HEK293 (cell line): ENCODE measurements at regions not wholly inside any gene's neighbourhood (a gene's known extent, or its start where the extent isn't known, plus 50 kb on each side); places are given as distances from the start of the nearest gene placed in this dataset.

Experiments used
- BCL6B ChIP-seq: fragments of 450-650 bp; formaldehyde crosslinking; IDR thresholded peaks from 2 replicates; pipeline ENCODE4 v1.5.1; 2017; ENCODE audit warnings: missing biosample characterization, missing genetic modification characterization
- CTCF ChIP-seq: fragments of 450-650 bp; formaldehyde crosslinking; IDR thresholded peaks from 2 replicates; pipeline ENCODE4 v1.5.1; 2016; ENCODE audit warnings: missing biosample characterization, missing genetic modification characterization
- GLI2 ChIP-seq: fragments of 450-650 bp; formaldehyde crosslinking; IDR thresholded peaks from 2 replicates; pipeline ENCODE4; 2017; ENCODE audit warnings: missing biosample characterization, missing genetic modification characterization, low read depth, borderline replicate concordance
- HOXA7 ChIP-seq: sonication (generic); formaldehyde crosslinking; IDR thresholded peaks from 2 replicates; pipeline ENCODE4 v1.8.1; 2022; ENCODE audit warnings: missing genetic modification reagents, borderline replicate concordance
- HOXC10 ChIP-seq: sonication (generic); formaldehyde crosslinking; IDR thresholded peaks from 2 replicates; pipeline ENCODE4 v1.8.1; 2023; ENCODE audit warnings: mild to moderate bottlenecking, missing genetic modification reagents
- KLF16 ChIP-seq: fragments of 450-650 bp; formaldehyde crosslinking; IDR thresholded peaks from 2 replicates; pipeline ENCODE4 v1.5.1; 2017; ENCODE audit warnings: missing biosample characterization, missing genetic modification characterization
- MEIS1 ChIP-seq: sonication (generic); formaldehyde crosslinking; IDR thresholded peaks from 2 replicates; pipeline ENCODE4 v1.8.1; 2022; ENCODE audit warnings: missing genetic modification reagents, mild to moderate bottlenecking, borderline replicate concordance
- OSR2 ChIP-seq: fragments of 450-650 bp; formaldehyde crosslinking; IDR thresholded peaks from 2 replicates; pipeline ENCODE4 v1.5.1; 2016; ENCODE audit warnings: missing biosample characterization, missing genetic modification characterization
- RBAK ChIP-seq: fragments of 450-650 bp; formaldehyde crosslinking; IDR thresholded peaks from 2 replicates; pipeline ENCODE4 v1.5.1; 2016; ENCODE audit warnings: missing biosample characterization, missing genetic modification characterization
- SCRT2 ChIP-seq: fragments of 450-650 bp; formaldehyde crosslinking; IDR thresholded peaks from 2 replicates; pipeline ENCODE4 v1.5.1; 2016; ENCODE audit warnings: missing biosample characterization, missing genetic modification characterization
- ZNF112 ChIP-seq: fragments of 450-650 bp; formaldehyde crosslinking; IDR thresholded peaks from 2 replicates; pipeline ENCODE4 v1.5.0; 2017; ENCODE audit warnings: missing biosample characterization, missing genetic modification characterization
- ZNF16 ChIP-seq: fragments of 450-650 bp; formaldehyde crosslinking; IDR thresholded peaks from 2 replicates; pipeline ENCODE4 v1.5.1; 2016; ENCODE audit warnings: low read depth, missing biosample characterization, missing genetic modification characterization
- ZNF174 ChIP-seq: fragments of 450-650 bp; formaldehyde crosslinking; IDR thresholded peaks from 2 replicates; pipeline ENCODE4 v1.5.0; 2017; ENCODE audit warnings: missing biosample characterization, mild to moderate bottlenecking, missing genetic modification characterization
- ZNF19 ChIP-seq: fragments of 450-650 bp; formaldehyde crosslinking; IDR thresholded peaks from 2 replicates; pipeline ENCODE4; 2016; ENCODE audit warnings: missing biosample characterization, missing genetic modification characterization, low read depth
- ZNF274 ChIP-seq, 2 experiments: fragments of 200-500 bp in 1 of 2; fragments of 450-650 bp in 1 of 2; sonication (Bioruptor generic) in 1 of 2; formaldehyde crosslinking in 1 of 2; IDR thresholded peaks; 2 replicates each; pipeline versions ENCODE4 v1.5.1 to v1.6.1; 2014 to 2016; ENCODE audit warnings: borderline replicate concordance in 1 of 2, inconsistent platforms in 1 of 2, low read length in 1 of 2, missing biosample characterization in 1 of 2, missing genetic modification characterization in 1 of 2
- ZNF292 ChIP-seq: fragments of 450-650 bp; formaldehyde crosslinking; IDR thresholded peaks from 2 replicates; pipeline ENCODE4 v1.5.1; 2016; ENCODE audit warnings: low read depth, missing biosample characterization, missing genetic modification characterization, borderline replicate concordance
- ZNF398 ChIP-seq: fragments of 450-650 bp; formaldehyde crosslinking; IDR thresholded peaks from 2 replicates; pipeline ENCODE4 v1.5.1; 2017; ENCODE audit warnings: missing biosample characterization, missing genetic modification characterization
- ZNF416 ChIP-seq: fragments of 450-650 bp; formaldehyde crosslinking; IDR thresholded peaks from 2 replicates; pipeline ENCODE4 v1.5.1; 2016; ENCODE audit warnings: missing biosample characterization, missing genetic modification characterization
- ZNF473 ChIP-seq: fragments of 450-650 bp; formaldehyde crosslinking; IDR thresholded peaks from 2 replicates; pipeline ENCODE4 v1.5.1; 2017; ENCODE audit warnings: missing biosample characterization, missing genetic modification characterization
- ZNF48 ChIP-seq: fragments of 450-650 bp; formaldehyde crosslinking; IDR thresholded peaks from 2 replicates; pipeline ENCODE4 v1.5.1; 2016; ENCODE audit warnings: missing biosample characterization, missing genetic modification characterization
- ZNF510 ChIP-seq: fragments of 450-650 bp; formaldehyde crosslinking; IDR thresholded peaks from 2 replicates; pipeline ENCODE4 v1.5.1; 2018; ENCODE audit warnings: mild to moderate bottlenecking, missing genetic modification characterization, missing biosample characterization; ENCODE audit not compliant: insufficient replicate concordance
- ZNF513 ChIP-seq: fragments of 450-650 bp; IDR thresholded peaks from 2 replicates; pipeline ENCODE4 v1.5.1; 2018; ENCODE audit warnings: missing biosample characterization, missing genetic modification characterization
- ZNF514 ChIP-seq: fragments of 450-650 bp; formaldehyde crosslinking; IDR thresholded peaks from 2 replicates; pipeline ENCODE4 v1.5.1; 2016; ENCODE audit warnings: missing biosample characterization, missing genetic modification characterization
- ZNF629 ChIP-seq: fragments of 450-650 bp; formaldehyde crosslinking; IDR thresholded peaks from 2 replicates; pipeline ENCODE4 v1.5.1; 2017; ENCODE audit warnings: missing biosample characterization, missing genetic modification characterization
- ZNF785 ChIP-seq: fragments of 450-650 bp; formaldehyde crosslinking; IDR thresholded peaks from 2 replicates; pipeline ENCODE4 v1.5.1; 2016; ENCODE audit warnings: missing biosample characterization, missing genetic modification characterization
- ZNF792 ChIP-seq: fragments of 450-650 bp; formaldehyde crosslinking; IDR thresholded peaks from 2 replicates; pipeline ENCODE4 v1.5.1; 2016; ENCODE audit warnings: missing biosample characterization, missing genetic modification characterization
- ZSCAN4 ChIP-seq: fragments of 450-650 bp; formaldehyde crosslinking; IDR thresholded peaks from 2 replicates; pipeline ENCODE4 v1.5.1; 2017; ENCODE audit warnings: missing biosample characterization, missing genetic modification characterization

- TF ChIP-seq BCL6B (tag by site-specific recombination) (no peak), ZNF514 (tag by site-specific recombination) (no peak), ZNF629 (peak; percentile 71), ZNF416 (tag by site-specific recombination) (no peak), RBAK (tag by site-specific recombination) (no peak), OSR2 (tag by site-specific recombination) (no peak), SCRT2 (tag by site-specific recombination) (peak; percentile 97), ZNF473 (no peak), ZNF398 (tag by site-specific recombination) (peak; percentile 78), ZNF510 (tag by site-specific recombination) (no peak), ZNF48 (tag by site-specific recombination) (no peak), ZNF513 (tag by site-specific recombination) (no peak), ZNF19 (no peak), ZNF792 (tag by site-specific recombination) (no peak), HOXC10 (CRISPR knock-in tag) (no peak), ZNF174 (no peak), CTCF (tag by site-specific recombination) (no peak; the same call in 1 of the 2 replicates), MEIS1 (no peak), ZNF292 (tag by site-specific recombination) (no peak), ZSCAN4 (tag by site-specific recombination) (peak; percentile 44; the same call in 1 of the 2 replicates), ZNF112 (tag by site-specific recombination) (no peak), ZNF274 (IDR thresholded peaks at IDR 0.05; ENCODE audit: low read length) (no peak), ZNF274 (tag by site-specific recombination; IDR thresholded peaks at IDR 0.05; ENCODE audit: borderline replicate concordance) (no peak), GLI2 (tag by site-specific recombination) (no peak), ZNF785 (tag by site-specific recombination) (no peak), HOXA7 (CRISPR knock-in tag) (no peak), KLF16 (tag by site-specific recombination) (peak; percentile 86), ZNF16 (tag by site-specific recombination) (no peak)
Measured at GRCh38 chr3:48088749-48089466, 72.7 kb upstream of the MAP4 start (continued).
